ENCODE measurements at regions not wholly inside any gene's neighbourhood (a gene's known extent, or its start where the extent isn't known, plus 50 kb on each side); places are given as distances from the start of the nearest gene placed in this dataset.

DNA sequence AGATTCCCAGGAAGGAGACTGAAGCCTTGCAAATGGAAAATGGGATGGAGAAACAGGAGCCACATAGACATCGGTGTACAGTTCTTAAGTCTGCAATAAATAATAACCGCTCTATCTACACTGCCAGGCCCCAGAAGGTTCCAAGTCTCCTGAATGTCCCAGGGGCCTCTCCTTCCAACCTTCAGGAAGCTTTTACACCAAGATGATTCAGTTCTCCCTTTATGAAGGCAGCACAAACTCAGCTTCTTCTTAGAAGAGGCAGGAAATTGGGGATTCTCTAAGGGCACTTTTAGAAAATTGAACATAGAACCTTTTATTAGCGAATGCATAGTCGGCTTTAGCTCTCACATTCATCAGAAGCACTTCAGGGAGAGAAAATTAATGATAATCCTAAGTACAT, 130.8 kb upstream of the LYZL1 start:
- POLR2A ChIA-PET = no interaction called here

More for the DNA sequence above, 130.8 kb upstream of the LYZL1 start:
- Histone ChIP-seq H3K4me1 (replicated peaks in 1 of 2; ENCODE audit: control insufficient read depth in 2 of 2, insufficient read depth in 2 of 2, low read length in 2 of 2) (no peaks in the 10 kb centered on the region), H3K4me3 (no peak overlapping the region), H3K27me3 (ENCODE audit: control insufficient read depth in 2 of 2, insufficient read depth in 2 of 2, low read length in 2 of 2) (peaks cover 19 to 35% of the 10 kb centered on the region in 2 experiments), H3K9me1 (ENCODE audit: control insufficient read depth, insufficient read depth, low read length) (no peaks in the 10 kb centered on the region), H4K20me1 (replicated peaks; ENCODE audit: control insufficient read depth, insufficient read depth, low read length) (no peaks in the 10 kb centered on the region), H3K9me3 (replicated peaks; ENCODE audit: control insufficient read depth, insufficient read depth, low read depth, low read length) (no peaks in the 10 kb centered on the region), H3K36me3 (ENCODE audit: control insufficient read depth, insufficient read depth, low read length) (no peaks in the 10 kb centered on the region), H3K79me2 (ENCODE audit: control insufficient read depth, insufficient read depth, low read length) (no peaks in the 10 kb centered on the region), H2AFZ (ENCODE audit: low read depth, low read length) (no peak overlapping the region), H3K27ac (ENCODE audit: extremely low read depth, low read depth, low read length) (no peak overlapping the region), H3K4me2 (ENCODE audit: insufficient read depth, low read length) (no peak overlapping the region), H3K9ac (ENCODE audit: insufficient read depth in 1 of 2, low read depth in 2 of 2, low read length in 2 of 2) (no peak overlapping the region)
- FAIRE-seq = no peak
- intact Hi-C loops (cut with micrococcal nuclease) = no loop called here
- no peak for ATAC-seq
- CTCF ChIA-PET (ENCODE audit: low intra/inter-chr PET ratio) = no interaction called here
- no TSS peak for BruUV-seq (replicated peaks)
- no peak for TF ChIP-seq CBFA2T2 (conservative IDR thresholded peaks at IDR 0.05)
- TF ChIP-seq ZNF224 (CRISPR knock-in tag; IDR thresholded peaks at IDR 0.05) = no peak
- TF ChIP-seq BRF1 (IDR thresholded peaks at IDR 0.05; ENCODE audit: borderline replicate concordance, extremely low read depth, insufficient read length) = no peak
- no peak for TF ChIP-seq HNRNPUL1 (IDR thresholded peaks at IDR 0.05; ENCODE audit: low read length)
- no peak for TF ChIP-seq NRF1 (conservative IDR thresholded peaks at IDR 0.05 in 1 of 2, IDR thresholded peaks at IDR 0.05 in 1 of 2)
- TF ChIP-seq ZNF253 (CRISPR knock-in tag; conservative IDR thresholded peaks at IDR 0.05) = no peak
- TF ChIP-seq ZNF583 (CRISPR knock-in tag; IDR thresholded peaks at IDR 0.05) = no peak
- no peak for TF ChIP-seq CBX5 (IDR thresholded peaks at IDR 0.05; ENCODE audit: borderline replicate concordance, low read depth)
- no peak for TF ChIP-seq GATAD2B (IDR thresholded peaks at IDR 0.05; ENCODE audit: borderline replicate concordance)
- TF ChIP-seq, protein P1, sequence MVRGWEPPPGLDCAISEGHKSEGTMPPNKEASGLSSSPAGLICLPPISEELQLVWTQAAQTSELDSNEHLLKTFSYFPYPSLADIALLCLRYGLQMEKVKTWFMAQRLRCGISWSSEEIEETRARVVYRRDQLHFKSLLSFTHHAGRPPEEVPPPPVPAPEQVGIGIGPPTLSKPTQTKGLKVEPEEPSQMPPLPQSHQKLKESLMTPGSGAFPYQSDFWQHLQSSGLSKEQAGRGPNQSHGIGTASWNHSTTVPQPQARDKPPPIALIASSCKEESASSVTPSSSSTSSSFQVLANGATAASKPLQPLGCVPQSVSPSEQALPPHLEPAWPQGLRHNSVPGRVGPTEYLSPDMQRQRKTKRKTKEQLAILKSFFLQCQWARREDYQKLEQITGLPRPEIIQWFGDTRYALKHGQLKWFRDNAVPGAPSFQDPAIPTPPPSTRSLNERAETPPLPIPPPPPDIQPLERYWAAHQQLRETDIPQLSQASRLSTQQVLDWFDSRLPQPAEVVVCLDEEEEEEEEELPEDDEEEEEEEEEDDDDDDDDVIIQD (CRISPR knock-in tag; IDR thresholded peaks at IDR 0.05) = no peak
- no peak for TF ChIP-seq RFX1 (IDR thresholded peaks at IDR 0.05)
- no peak for TF ChIP-seq HNRNPH1 (optimal IDR thresholded peaks at IDR 0.05; ENCODE audit: low read depth, low read length)
- 5% methylated on average over 4 of the region's 4 CpGs for WGBS (ENCODE audit: insufficient coverage, low coverage, missing lambda C conversion rate)
- in situ Hi-C loops (cut with MboI) = no loop called here
- DNase-seq (ENCODE audit: extremely low read depth in 1 of 4, low spot score in 3 of 4) = no peak
